HG02642 (cell line): ENCODE measurements at regions not wholly inside any gene's neighbourhood (a gene's known extent, or its start where the extent isn't known, plus 50 kb on each side); places are given as distances from the start of the nearest gene placed in this dataset.
A peak's percentile ranks its signal among the peaks of the same experiment; 100 is the strongest.
"Not testable (repeated sequence)": the region's sequence is repeated elsewhere in the genome, so short reads cannot be mapped to it uniquely, and the experiment has no call there.

Experiments used
- ATAC-seq: cut with Tn5 transposase; IDR thresholded peaks from one replicate; pipeline ENCODE4 v1.9.1; 2021; ENCODE audit warnings: mild to moderate bottlenecking; ENCODE audit not compliant: unreplicated experiment, poor library complexity

GRCh38 chr10:33103863-33104379 is 145.9 kb upstream of the ITGB1 start:
- no peak for ATAC-seq

DNA sequence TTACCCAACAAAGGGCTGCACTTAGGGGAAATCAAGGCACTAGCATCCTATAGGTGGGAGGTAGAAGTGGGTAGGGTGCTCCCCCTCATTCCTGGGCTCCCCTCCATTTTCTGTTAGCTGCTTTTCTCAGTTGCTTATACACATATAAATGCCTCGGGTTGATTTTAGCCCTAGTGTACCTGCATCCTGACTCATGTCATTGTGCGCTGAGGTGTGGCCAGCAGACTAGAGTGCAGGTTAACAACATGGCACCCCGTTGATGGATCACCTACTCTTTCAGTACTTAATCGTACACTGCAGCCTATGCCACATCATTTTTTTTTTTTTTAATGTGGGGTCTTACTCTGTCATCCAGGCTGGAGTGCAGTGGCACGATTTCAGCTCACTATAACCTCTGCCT is 144.0 kb upstream of the ITGB1 start:
- ATAC-seq, result no peak

DNA sequence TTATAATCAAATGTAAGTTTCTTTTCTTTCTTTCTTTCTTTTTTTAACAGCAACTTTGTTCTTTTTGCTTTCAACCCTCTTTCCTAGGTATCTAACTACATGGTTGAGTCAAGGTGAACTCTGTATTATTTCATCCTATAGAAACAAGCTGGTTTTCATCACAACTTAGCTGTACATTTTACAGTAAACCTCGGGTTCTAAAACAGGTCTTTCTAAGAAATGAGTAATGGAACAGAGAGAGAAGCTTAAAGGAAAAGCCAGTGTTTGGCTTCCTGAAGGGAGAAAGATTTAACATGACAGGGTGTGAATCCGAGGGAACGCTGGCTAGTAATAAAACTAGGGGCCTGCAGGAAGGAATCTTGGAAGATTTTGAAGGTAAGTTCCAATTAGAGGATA is 143.4 kb upstream of the ITGB1 start:
- ATAC-seq, result no peak

- ATAC-seq, result no peak
These were observed 142.9 kb upstream of the ITGB1 start for GRCh38 chr10:33100781-33101391.

DNA sequence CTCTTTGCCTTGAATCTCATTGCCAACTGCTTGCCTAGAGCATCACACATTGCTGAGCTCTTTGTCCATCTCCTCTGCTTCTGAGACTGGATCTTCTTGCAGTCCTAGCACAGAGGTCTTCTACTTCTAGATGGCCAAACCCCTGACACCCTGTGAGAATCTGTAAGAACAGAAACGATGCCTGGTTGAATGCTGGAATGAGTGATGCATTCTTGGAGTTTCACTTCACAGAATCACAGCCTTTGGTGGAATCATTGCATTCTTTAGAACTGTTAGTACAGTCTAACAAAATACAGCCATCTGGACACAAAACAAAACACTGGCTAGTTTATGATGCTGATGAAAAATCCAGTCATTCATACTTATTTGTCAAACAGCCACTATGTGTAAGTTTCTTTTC is 141.7 kb upstream of the ITGB1 start:
- peak; percentile 16 for ATAC-seq

DNA sequence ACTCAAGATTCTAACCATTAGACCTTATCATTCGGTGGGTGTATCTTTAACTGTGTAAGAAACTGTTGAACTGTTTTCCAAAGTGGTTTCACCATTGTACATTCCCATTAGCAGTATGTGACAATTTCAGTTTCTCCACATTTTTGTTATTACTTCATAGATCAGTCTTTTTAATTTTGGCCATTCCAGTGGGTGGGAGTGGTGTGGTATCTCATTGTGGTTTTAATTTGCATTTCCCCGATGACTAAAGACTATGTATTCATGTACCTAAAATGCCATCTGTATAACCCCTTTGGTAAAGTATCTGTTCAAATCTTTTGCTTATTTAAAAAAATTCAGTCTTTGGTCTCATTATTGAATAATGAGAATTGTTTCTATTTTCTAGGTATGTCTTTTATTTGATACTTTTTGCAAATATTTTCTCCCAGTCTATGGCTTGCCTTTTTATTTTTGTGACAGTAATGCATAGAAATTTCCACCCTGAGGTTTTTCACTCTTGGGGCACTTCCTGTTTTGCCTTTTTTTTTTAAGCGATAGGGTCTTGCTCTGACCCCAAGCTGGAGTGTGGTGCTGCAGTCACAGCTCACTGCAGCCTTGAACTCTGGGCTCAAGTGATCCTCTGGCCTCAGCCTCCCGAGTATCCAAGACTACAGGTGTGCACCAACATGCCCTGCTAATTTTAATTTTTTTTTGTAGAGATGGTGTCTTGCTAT is 141.1 kb upstream of the ITGB1 start:
- ATAC-seq, result peak; percentile 36

DNA sequence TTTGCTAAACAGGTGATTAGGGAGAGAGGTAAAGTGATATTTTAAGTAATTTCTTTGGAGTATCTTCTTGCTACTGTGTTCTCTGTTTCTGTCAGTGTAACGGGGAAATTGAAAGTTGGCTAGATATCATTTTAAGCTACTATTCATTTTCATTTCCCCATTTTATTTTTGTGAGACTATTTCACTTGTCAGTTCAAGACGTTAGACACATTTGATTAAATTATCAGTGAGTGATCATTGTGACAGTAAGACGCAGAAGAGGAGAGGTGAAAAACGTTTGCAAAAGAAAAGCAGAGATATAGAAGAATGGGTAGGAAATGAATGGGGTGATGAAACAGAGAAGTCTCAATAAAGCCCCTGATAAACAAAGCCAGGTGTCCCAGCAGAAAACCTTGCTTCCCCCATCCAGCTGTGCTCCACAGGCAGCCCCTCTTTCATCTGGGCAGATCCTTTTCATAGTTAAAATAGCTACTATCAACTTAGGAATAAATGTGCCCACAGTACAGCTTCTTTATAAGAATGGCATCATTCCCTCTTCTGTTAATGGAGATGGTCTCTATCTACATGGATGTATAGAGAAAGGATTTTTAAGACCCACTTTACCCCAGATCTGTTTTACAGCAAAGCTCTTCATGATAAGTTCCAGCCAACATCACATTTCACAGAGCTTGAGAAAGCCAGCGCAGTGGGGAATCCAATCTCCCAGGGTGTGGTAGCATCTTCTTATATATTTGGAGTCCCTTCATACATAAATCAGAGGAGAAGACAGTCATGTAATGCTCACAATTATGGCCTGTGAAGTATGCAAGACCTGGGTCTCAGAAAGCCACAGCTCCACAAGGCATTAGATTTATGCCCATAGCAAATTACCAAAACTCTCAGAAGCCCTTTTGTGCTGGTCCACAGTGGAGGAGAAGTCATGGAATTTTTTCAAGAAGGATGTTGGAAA is 138.1 kb upstream of the ITGB1 start:
- ATAC-seq, result peak; percentile 74

GRCh38 chr10:33094263-33095051 is 136.4 kb upstream of the ITGB1 start:
- no peak for ATAC-seq

GRCh38 chr10:33093362-33093761 is 135.3 kb upstream of the ITGB1 start:
- ATAC-seq, result no peak

- no peak for ATAC-seq
These were observed 134.6 kb upstream of the ITGB1 start for GRCh38 chr10:33092596-33092995.

GRCh38 chr10:33091201-33091600 is 133.2 kb upstream of the ITGB1 start:
- ATAC-seq, result no peak

GRCh38 chr10:33088990-33089389 is 131.0 kb upstream of the ITGB1 start:
- ATAC-seq, result no peak

DNA sequence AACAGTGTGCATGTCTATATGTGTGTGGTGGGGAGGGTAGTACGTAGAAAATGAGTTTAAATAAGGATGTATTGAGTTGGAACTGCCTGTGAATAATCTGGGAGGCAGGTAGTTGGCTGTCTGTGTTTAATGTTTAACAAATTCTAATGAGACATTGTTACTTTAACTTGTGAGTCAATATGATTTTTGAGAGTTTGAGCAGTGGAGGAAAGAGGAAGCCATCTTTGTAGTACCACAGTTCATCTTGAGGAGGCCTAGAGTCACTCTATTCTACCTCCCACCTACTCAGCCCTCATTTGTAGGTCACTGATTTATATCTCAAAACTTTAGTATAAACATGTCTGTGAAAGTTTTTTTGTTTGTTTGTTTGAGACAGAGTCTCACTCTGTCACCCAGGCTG is 129.9 kb upstream of the ITGB1 start:
- ATAC-seq, result no peak

DNA sequence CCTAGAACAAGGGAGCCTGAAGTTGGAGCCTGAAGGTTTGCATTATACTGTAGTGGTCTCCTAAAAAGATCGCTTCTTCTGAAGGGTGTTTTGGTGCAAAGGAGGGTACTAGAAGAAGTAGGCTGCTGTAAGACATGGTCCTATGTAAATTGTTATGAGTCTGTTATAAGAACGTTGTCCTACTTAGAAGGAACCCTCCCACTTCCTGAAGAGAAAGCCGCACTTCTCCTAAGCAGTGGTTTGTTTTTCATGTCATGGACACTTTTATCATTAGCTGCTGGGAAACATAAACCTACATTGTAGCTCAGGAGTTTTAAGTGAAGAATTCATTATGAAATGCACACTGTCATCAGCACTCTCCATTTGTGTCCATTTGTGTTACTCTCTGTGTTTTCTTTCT is 129.1 kb upstream of the ITGB1 start:
- ATAC-seq, result no peak

DNA sequence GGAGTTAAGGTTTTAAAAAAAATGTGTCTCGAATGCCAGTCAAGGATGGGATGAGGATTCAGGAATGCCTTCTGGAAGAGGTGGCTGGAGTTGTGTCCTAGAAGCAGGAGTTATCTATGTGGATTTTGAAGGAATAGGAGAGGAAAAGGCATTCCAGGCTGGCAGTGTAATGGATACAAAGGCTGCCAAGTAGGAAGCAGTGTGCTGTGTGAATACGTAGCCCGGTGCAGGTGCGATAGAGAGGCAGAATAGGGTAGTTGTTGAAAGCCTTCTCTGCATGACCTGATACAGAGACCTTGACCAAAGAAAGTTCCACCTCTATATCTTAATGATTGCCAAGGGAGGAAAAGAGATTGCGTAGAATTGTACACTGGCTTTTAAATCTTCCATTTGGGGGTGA is 128.1 kb upstream of the ITGB1 start:
- no peak for ATAC-seq

- ATAC-seq, result no peak
These were observed 127.3 kb upstream of the ITGB1 start for GRCh38 chr10:33085313-33085833.

GRCh38 chr10:33084453-33084852 is 126.4 kb upstream of the ITGB1 start:
- no peak for ATAC-seq

DNA sequence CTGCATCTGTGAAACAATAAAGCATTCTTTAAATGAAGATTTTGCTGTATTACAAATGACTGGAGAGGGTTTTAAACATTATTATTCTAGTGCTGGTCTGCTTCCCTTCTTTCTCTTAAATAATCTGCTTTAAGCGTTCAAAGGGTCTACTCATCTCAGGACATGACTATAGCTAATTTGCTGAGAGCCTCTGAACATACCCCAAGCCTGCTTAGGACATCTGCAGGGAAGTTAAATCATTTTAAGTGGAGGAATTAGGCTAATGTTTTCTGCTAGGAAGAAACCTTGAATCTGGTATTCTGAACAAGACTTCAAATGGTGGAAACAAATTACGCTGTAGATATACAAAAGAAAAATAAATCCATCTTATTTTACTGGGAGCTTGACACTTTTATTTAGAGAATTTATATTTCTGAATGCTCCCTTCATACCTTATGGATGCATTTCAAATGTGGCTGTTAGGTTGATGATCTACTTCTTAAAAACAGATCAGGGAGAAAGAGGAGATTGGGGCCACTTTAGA is 124.4 kb upstream of the ITGB1 start:
- ATAC-seq, result no peak

DNA sequence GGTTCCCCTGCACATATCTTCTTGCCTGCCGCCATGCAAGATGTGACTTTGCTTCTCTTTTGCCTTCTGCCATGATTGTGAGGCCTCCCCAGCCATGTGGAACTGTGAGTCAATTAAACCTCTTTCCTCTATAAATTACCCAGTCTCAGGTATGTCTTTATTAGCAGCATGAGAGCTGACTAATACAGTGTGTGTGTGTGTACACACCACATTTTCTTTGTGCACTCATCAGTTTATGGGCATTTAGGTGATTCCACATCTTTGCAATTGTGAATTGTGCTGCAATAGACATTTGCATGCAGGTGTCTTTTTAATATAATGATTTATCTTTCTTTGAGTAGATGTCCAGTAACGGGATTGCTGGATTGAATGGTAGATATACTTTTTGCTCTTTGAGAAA is 122.4 kb upstream of the ITGB1 start:
- ATAC-seq, result not testable (repeated sequence)

DNA sequence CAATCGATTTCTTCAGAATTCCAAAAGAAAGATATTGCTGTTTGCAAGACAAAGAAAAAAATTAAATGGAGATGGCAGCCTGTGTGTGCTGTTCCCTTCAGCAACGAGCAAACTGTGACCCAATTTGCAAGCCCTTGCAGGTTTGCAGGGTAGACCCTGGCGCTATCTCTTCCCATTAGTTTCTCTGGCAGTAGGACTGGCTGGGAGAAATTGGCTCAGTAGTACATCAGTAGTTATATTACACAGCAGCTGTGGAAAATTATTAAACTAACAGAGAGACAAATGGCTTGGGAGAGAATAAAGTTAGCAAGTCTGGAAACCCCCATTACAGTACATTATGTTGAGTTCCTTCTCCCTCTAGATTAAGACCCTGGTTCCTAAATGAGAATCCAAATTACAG is 116.4 kb upstream of the ITGB1 start:
- no peak for ATAC-seq
